ENCODE measurements at regions not wholly inside any gene's neighbourhood (a gene's known extent, or its start where the extent isn't known, plus 50 kb on each side); places are given as distances from the start of the nearest gene placed in this dataset.

GRCh38 chr11:97218011-97218410 is 828.2 kb downstream of the JRKL start:
- H3K4me3 ChIP-seq (ENCODE audit: low read depth, low read length), result no peak overlapping the region
- DNase-seq (ENCODE audit: low read depth), result no peak
- TF ChIP-seq MAX (IDR thresholded peaks at IDR 0.05; ENCODE audit: low read depth, low read length), result no peak
- TF ChIP-seq MYC (IDR thresholded peaks at IDR 0.05; ENCODE audit: low read depth, low read length), result no peak

- DNase-seq (ENCODE audit: low read depth), result no peak
- TF ChIP-seq CTCF (IDR thresholded peaks at IDR 0.05; ENCODE audit: low read depth, low read length) (no peak), MYC (IDR thresholded peaks at IDR 0.05; ENCODE audit: low read depth, low read length) (no peak), MAX (IDR thresholded peaks at IDR 0.05; ENCODE audit: low read depth, low read length) (no peak), POLR2A (IDR thresholded peaks at IDR 0.05; ENCODE audit: extremely low read depth, insufficient read length) (no peak)
- no peak overlapping the region for H3K4me3 ChIP-seq (ENCODE audit: low read depth, low read length)
These were observed 833.8 kb downstream of the JRKL start for GRCh38 chr11:97223647-97224046.

GRCh38 chr11:97224396-97224795 is 834.6 kb downstream of the JRKL start:
- H3K4me3 ChIP-seq (ENCODE audit: low read depth, low read length), result no peak overlapping the region
- no peak for TF ChIP-seq CTCF (IDR thresholded peaks at IDR 0.05; ENCODE audit: low read depth, low read length)
- TF ChIP-seq MAX (IDR thresholded peaks at IDR 0.05; ENCODE audit: low read depth, low read length), result no peak
- no peak for TF ChIP-seq POLR2A (IDR thresholded peaks at IDR 0.05; ENCODE audit: extremely low read depth, insufficient read length)
- TF ChIP-seq MYC (IDR thresholded peaks at IDR 0.05; ENCODE audit: low read depth, low read length), result no peak
- no peak for DNase-seq (ENCODE audit: low read depth)

GRCh38 chr11:97225794-97226193 is 836.0 kb downstream of the JRKL start:
- DNase-seq (ENCODE audit: low read depth), result no peak
- TF ChIP-seq CTCF (IDR thresholded peaks at IDR 0.05; ENCODE audit: low read depth, low read length), result no peak
- no peak for TF ChIP-seq MYC (IDR thresholded peaks at IDR 0.05; ENCODE audit: low read depth, low read length)
- no peak for TF ChIP-seq POLR2A (IDR thresholded peaks at IDR 0.05; ENCODE audit: extremely low read depth, insufficient read length)
- no peak for TF ChIP-seq MAX (IDR thresholded peaks at IDR 0.05; ENCODE audit: low read depth, low read length)
- H3K4me3 ChIP-seq (ENCODE audit: low read depth, low read length), result no peak overlapping the region

GRCh38 chr11:97229936-97230335 is 840.1 kb downstream of the JRKL start:
- DNase-seq (ENCODE audit: low read depth), result no peak
- H3K4me3 ChIP-seq (ENCODE audit: low read depth, low read length), result no peak overlapping the region

GRCh38 chr11:97231231-97231630 is 841.4 kb downstream of the JRKL start:
- no peak overlapping the region for H3K4me3 ChIP-seq (ENCODE audit: low read depth, low read length)
- no peak for TF ChIP-seq POLR2A (IDR thresholded peaks at IDR 0.05; ENCODE audit: extremely low read depth, insufficient read length)
- no peak for TF ChIP-seq CTCF (IDR thresholded peaks at IDR 0.05; ENCODE audit: low read depth, low read length)
- TF ChIP-seq MYC (IDR thresholded peaks at IDR 0.05; ENCODE audit: low read depth, low read length), result no peak
- TF ChIP-seq MAX (IDR thresholded peaks at IDR 0.05; ENCODE audit: low read depth, low read length), result no peak
- DNase-seq (ENCODE audit: low read depth), result no peak

More at GRCh38 chr11:97229936-97230335, 840.1 kb downstream of the JRKL start:
- TF ChIP-seq POLR2A (IDR thresholded peaks at IDR 0.05; ENCODE audit: extremely low read depth, insufficient read length), result no peak
- no peak for TF ChIP-seq MAX (IDR thresholded peaks at IDR 0.05; ENCODE audit: low read depth, low read length)
- no peak for TF ChIP-seq MYC (IDR thresholded peaks at IDR 0.05; ENCODE audit: low read depth, low read length)
- TF ChIP-seq CTCF (IDR thresholded peaks at IDR 0.05; ENCODE audit: low read depth, low read length), result no peak

Data from NB4 (cell line).